ENCODE measurements at regions not wholly inside any gene's neighbourhood (a gene's known extent, or its start where the extent isn't known, plus 50 kb on each side); places are given as distances from the start of the nearest gene placed in this dataset.

DNA sequence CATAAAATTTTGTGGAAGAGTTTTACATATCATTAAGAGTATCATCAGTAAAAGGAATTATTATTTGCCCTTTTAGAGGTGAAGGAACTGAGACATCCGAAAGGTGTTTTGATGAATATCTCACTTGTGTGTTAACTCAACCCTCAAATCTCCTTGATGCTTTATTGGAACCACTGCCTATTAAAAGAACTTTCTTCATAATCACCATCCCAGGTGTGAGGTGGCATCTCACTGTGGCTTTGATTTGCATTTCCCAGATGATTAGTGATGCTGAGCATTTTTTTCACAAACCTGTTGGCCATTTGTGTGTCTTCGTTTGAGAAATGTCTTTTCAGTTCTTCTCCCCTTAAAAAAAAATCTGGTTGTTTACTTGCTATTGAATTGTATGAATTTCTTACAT, 134.0 kb upstream of the SYN3 start:
- Histone ChIP-seq H3K4me1 (ENCODE audit: insufficient read depth) (no peaks in the 10 kb centered on the region), H3K36me3 (no peaks in the 10 kb centered on the region), H3K4me3 (no peak overlapping the region), H3K27me3 (no peaks in the 10 kb centered on the region), H3K9me3 (no peaks in the 10 kb centered on the region), H3K27ac (no peak overlapping the region)
- TF ChIP-seq POLR2A (IDR thresholded peaks at IDR 0.05) (no peak), EP300 (IDR thresholded peaks at IDR 0.05) (no peak)
- TF ChIP-seq, protein P1, sequence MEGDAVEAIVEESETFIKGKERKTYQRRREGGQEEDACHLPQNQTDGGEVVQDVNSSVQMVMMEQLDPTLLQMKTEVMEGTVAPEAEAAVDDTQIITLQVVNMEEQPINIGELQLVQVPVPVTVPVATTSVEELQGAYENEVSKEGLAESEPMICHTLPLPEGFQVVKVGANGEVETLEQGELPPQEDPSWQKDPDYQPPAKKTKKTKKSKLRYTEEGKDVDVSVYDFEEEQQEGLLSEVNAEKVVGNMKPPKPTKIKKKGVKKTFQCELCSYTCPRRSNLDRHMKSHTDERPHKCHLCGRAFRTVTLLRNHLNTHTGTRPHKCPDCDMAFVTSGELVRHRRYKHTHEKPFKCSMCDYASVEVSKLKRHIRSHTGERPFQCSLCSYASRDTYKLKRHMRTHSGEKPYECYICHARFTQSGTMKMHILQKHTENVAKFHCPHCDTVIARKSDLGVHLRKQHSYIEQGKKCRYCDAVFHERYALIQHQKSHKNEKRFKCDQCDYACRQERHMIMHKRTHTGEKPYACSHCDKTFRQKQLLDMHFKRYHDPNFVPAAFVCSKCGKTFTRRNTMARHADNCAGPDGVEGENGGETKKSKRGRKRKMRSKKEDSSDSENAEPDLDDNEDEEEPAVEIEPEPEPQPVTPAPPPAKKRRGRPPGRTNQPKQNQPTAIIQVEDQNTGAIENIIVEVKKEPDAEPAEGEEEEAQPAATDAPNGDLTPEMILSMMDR (IDR thresholded peaks at IDR 0.05) = no peak
- no peak for DNase-seq
- intact Hi-C loops (cut with DNase I) = loop anchor here in 1 of 4 donors (10.0 kb wide), 1 partner anchor 57 kb away; no protein-coding TSS in a partner anchor
- WGBS, 3 donors = 49 to 74% (median 56%) methylated on average over 2 of the region's 2 CpGs

DNA sequence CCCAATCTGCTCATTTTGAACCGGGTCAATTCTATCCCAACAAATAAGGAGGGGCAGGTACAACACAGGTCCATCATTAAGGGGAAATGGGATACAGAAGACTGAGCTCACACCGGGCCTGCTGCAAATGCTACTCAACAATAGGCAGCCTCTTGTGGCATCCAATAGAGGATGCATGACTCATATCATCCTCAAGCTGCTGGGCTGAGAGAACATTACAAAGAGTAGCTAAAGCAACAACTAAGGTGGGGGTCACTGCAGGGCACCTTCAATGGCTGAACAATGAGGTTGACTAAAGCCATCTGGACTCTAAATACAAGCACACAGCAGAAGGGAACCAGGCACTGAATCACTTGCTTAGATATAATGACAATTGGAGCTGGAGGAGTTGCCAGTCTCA, 130.1 kb upstream of the SYN3 start:
- WGBS, 3 donors = 80 to 91% (median 87%) methylated on average over 2 of the region's 2 CpGs

DNA sequence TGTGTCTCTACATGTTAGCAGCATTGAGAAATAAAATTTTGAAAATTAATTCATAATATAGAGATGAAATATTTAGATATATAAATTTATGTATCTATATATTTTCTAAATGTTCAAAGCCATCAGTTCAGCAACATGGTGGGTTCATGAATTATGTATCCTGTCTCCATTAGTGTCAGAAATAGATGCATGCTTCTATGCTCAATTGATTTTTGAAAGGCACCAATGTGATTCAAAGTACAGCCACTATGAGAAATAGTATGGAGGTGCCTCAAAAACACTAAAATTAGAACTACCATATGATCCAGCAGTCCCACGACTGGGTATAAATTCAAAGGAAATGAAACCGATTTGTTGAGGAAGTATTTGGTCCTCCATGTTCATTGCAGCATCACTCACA, 128.6 kb upstream of the SYN3 start:
- Histone ChIP-seq H3K27ac (no peak overlapping the region), H3K4me3 (no peak overlapping the region), H3K36me3 (no peaks in the 10 kb centered on the region), H3K4me1 (ENCODE audit: insufficient read depth) (no peaks in the 10 kb centered on the region), H3K27me3 (no peaks in the 10 kb centered on the region), H3K9me3 (no peaks in the 10 kb centered on the region)
- DNase-seq = no peak
- 81 to 90% (median 81%) methylated on average over 2 of the region's 2 CpGs for WGBS, 3 donors
- no peak for TF ChIP-seq EP300 (IDR thresholded peaks at IDR 0.05)
- no peak for TF ChIP-seq POLR2A (IDR thresholded peaks at IDR 0.05)
- TF ChIP-seq, protein P1 (IDR thresholded peaks at IDR 0.05) = no peak
- intact Hi-C loops (cut with DNase I) = no loop called here

More for the DNA sequence above, 130.1 kb upstream of the SYN3 start:
- Histone ChIP-seq H3K27me3 (no peaks in the 10 kb centered on the region), H3K36me3 (no peaks in the 10 kb centered on the region), H3K9me3 (no peaks in the 10 kb centered on the region), H3K4me1 (ENCODE audit: insufficient read depth) (no peaks in the 10 kb centered on the region), H3K4me3 (no peak overlapping the region), H3K27ac (no peak overlapping the region)
- DNase-seq = no peak
- TF ChIP-seq POLR2A (IDR thresholded peaks at IDR 0.05) (no peak), EP300 (IDR thresholded peaks at IDR 0.05) (no peak)
- TF ChIP-seq, protein P1 (IDR thresholded peaks at IDR 0.05) = no peak
- intact Hi-C loops (cut with DNase I) = no loop called here

DNA sequence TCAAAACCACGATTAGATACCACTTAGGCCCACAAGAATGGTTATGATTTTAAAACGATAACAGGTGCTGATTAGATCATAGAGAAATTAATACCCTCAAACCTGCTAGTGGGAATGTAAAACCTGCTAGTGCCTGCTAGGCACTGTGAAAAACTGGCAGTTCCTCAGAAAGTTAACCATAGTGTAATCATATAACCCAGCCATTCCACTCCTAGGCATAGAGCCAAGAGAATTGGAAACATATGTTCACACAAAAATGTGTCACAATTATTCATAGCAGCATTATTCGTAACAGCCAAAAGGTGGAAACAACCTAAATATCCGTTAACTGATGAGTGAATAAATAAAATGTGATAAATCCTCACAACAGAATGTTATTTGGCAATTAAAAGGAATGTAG, 122.2 kb upstream of the SYN3 start:
- H3K4me3 ChIP-seq = no peak overlapping the region
- H3K4me1 ChIP-seq (ENCODE audit: insufficient read depth) = no peaks in the 10 kb centered on the region
- no peak for DNase-seq
- 63 to 72% (median 67%) methylated on average over 4 of the region's 4 CpGs for WGBS, 3 donors
- TF ChIP-seq, protein P1 (IDR thresholded peaks at IDR 0.05) = no peak
- TF ChIP-seq POLR2A (IDR thresholded peaks at IDR 0.05) (no peak), EP300 (IDR thresholded peaks at IDR 0.05) (no peak)
- intact Hi-C loops (cut with DNase I) = no loop called here
- H3K9me3 ChIP-seq = no peaks in the 10 kb centered on the region
- H3K27ac ChIP-seq = no peak overlapping the region
- H3K36me3 ChIP-seq = no peaks in the 10 kb centered on the region
- H3K27me3 ChIP-seq = no peaks in the 10 kb centered on the region

All from ovary (tissue), 7 donors.